ENCODE measurements at regions not wholly inside any gene's neighbourhood (a gene's known extent, or its start where the extent isn't known, plus 50 kb on each side); places are given as distances from the start of the nearest gene placed in this dataset.

GRCh38 chr4:54986095-54986846 lies 139.1 kb downstream of the KDR start:
- no peak for DNase-seq

GRCh38 chr4:54976682-54977081 lies 148.7 kb downstream of the KDR start:
- DNase-seq, result no peak

GRCh38 chr4:54976031-54976430 lies 149.4 kb downstream of the KDR start:
- DNase-seq, result no peak

GRCh38 chr4:54973784-54974183 lies 151.6 kb downstream of the KDR start:
- no peak for DNase-seq

GRCh38 chr4:54971474-54971950 lies 153.9 kb downstream of the KDR start:
- DNase-seq, result peak; percentile 75

GRCh38 chr4:54967289-54967688 lies 158.1 kb downstream of the KDR start:
- DNase-seq, result no peak

GRCh38 chr4:54961357-54961975 lies 163.9 kb downstream of the KDR start:
- DNase-seq, result peak; percentile 72

GRCh38 chr4:54959651-54960116 lies 165.7 kb downstream of the KDR start:
- DNase-seq, result no peak

- no peak for DNase-seq
Measured at GRCh38 chr4:54959131-54959530, 166.3 kb downstream of the KDR start.

GRCh38 chr4:54958236-54958635 lies 167.2 kb downstream of the KDR start:
- no peak for DNase-seq

GRCh38 chr4:54954656-54955388 lies 170.6 kb downstream of the KDR start:
- DNase-seq, result peak; percentile 51

- DNase-seq, result peak; percentile 51
Measured at GRCh38 chr4:54946741-54947140, 178.7 kb downstream of the KDR start.

- no peak for DNase-seq
Measured at GRCh38 chr4:54945838-54946237, 179.6 kb downstream of the KDR start.

GRCh38 chr4:54942721-54943120 lies 182.7 kb downstream of the KDR start:
- DNase-seq, result no peak

GRCh38 chr4:54941994-54942552 lies 183.3 kb downstream of the KDR start:
- DNase-seq, result peak; percentile 71

- peak; percentile 50 for DNase-seq
Measured at GRCh38 chr4:54940996-54941865, 184.2 kb downstream of the KDR start.

- no peak for DNase-seq
Measured at GRCh38 chr4:54937501-54937900, 187.9 kb downstream of the KDR start.

- DNase-seq, result no peak
Measured at GRCh38 chr4:54933579-54933978, 191.8 kb downstream of the KDR start.

- no peak for DNase-seq
Measured at GRCh38 chr4:54930226-54930625, 195.2 kb downstream of the KDR start.

- DNase-seq, result peak; percentile 87
Measured at GRCh38 chr4:54929459-54929858, 195.9 kb downstream of the KDR start.

GRCh38 chr4:54924891-54925290 lies 200.5 kb downstream of the KDR start:
- DNase-seq, result no peak

- DNase-seq, result no peak
Measured at GRCh38 chr4:54915276-54915675, 210.1 kb downstream of the KDR start.

All from NCI-H1092 treated with DMSO at 0.1 percent for 48 hours (cell line).